Activated CD8-positive, alpha-beta T cell treated with anti-CD3 and anti-CD28 coated beads for 36 hours (primary cell): ENCODE measurements at regions not wholly inside any gene's neighbourhood (a gene's known extent, or its start where the extent isn't known, plus 50 kb on each side); places are given as distances from the start of the nearest gene placed in this dataset.

Source experiments
- ATAC-seq: fragments of 200-7000 bp; cut with Tn5 transposase; one replicate; pipeline ENCODE4 v1.10.0; 2021; ENCODE audit warnings: mild to moderate bottlenecking, moderate library complexity
- CTCF ChIA-PET: fragments of 350-600 bp; sonication (Branson Sonifier 250); formaldehyde crosslinking; loops from one replicate; lab custom pipeline; 2021; ENCODE audit warnings: antibody characterized with exemption; lab: Charles Lee
- POLR2A ChIA-PET: fragments of 350-600 bp; sonication (Branson Sonifier 250); formaldehyde crosslinking; loops from one replicate; lab custom pipeline; 2021; ENCODE audit warnings: antibody characterized with exemption; lab: Charles Lee
- DNase-seq: peaks from one replicate; pipeline ENCODE4 v3.0.0-alpha.2; 2020
- H3K27ac Mint-ChIP-seq: one replicate; pipeline ENCODE4 v1.8.0; 2021; ENCODE audit warnings: mild to moderate bottlenecking, mixed read lengths
- H3K27me3 Mint-ChIP-seq: one replicate; pipeline ENCODE4 v1.8.0; 2021; ENCODE audit warnings: mixed read lengths
- H3K36me3 Mint-ChIP-seq: one replicate; pipeline ENCODE4 v1.8.0; 2021; ENCODE audit warnings: low read depth, mixed read lengths
- H3K4me1 Mint-ChIP-seq: one replicate; pipeline ENCODE4 v1.8.0; 2021; ENCODE audit warnings: low read depth, mixed read lengths
- H3K4me3 Mint-ChIP-seq: one replicate; pipeline ENCODE4 v1.8.0; 2021; ENCODE audit warnings: mild to moderate bottlenecking, moderate library complexity, mixed read lengths
- H3K9me3 Mint-ChIP-seq: one replicate; pipeline ENCODE4 v1.8.0; 2021; ENCODE audit warnings: mixed read lengths
- intact Hi-C: fragments of 100-400 bp; cut with micrococcal nuclease; formaldehyde crosslinking; loops from one replicate; pipeline ENCODE4 v1.10.0; 2022
- TF ChIP-seq, protein P1 (sequence below): fragments of 200-600 bp; IDR thresholded peaks from one replicate; pipeline ENCODE4 v1.8.0; 2022; ENCODE audit warnings: antibody characterized with exemption, mild to moderate bottlenecking

DNA sequence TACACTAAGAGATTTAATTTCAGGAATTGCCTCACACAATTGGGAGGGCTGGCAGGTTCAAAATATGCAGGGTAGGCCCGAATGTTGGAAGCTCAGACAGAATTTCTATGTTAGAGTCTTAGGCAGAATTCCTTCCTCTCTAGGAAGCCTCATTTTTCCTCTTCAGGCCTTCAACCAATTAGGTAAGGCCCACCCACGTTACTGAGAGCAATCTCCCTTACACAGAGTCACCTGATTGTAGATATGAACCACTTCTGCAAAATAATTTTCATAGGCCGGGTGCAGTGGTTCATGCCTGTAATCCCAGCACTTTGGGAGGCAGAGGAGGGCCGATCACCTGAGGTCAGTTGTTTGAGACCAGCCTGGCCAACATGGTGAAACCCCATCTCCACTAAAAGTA is 50.2 kb upstream of the HIVEP1 start:
- Mint-ChIP-seq H3K4me3 (no peak overlapping the region), H3K9me3 (no peaks in the 10 kb centered on the region), H3K36me3 (no peaks in the 10 kb centered on the region), H3K4me1 (no peaks in the 10 kb centered on the region), H3K27me3 (no peaks in the 10 kb centered on the region), H3K27ac (no peak overlapping the region)
- ChIA-PET POLR2A (no interaction called here), CTCF (no interaction called here)
- ATAC-seq (no peak), DNase-seq (no peak)
- TF ChIP-seq, protein P1, sequence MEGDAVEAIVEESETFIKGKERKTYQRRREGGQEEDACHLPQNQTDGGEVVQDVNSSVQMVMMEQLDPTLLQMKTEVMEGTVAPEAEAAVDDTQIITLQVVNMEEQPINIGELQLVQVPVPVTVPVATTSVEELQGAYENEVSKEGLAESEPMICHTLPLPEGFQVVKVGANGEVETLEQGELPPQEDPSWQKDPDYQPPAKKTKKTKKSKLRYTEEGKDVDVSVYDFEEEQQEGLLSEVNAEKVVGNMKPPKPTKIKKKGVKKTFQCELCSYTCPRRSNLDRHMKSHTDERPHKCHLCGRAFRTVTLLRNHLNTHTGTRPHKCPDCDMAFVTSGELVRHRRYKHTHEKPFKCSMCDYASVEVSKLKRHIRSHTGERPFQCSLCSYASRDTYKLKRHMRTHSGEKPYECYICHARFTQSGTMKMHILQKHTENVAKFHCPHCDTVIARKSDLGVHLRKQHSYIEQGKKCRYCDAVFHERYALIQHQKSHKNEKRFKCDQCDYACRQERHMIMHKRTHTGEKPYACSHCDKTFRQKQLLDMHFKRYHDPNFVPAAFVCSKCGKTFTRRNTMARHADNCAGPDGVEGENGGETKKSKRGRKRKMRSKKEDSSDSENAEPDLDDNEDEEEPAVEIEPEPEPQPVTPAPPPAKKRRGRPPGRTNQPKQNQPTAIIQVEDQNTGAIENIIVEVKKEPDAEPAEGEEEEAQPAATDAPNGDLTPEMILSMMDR, result no peak
- intact Hi-C loops, result no loop called here

DNA sequence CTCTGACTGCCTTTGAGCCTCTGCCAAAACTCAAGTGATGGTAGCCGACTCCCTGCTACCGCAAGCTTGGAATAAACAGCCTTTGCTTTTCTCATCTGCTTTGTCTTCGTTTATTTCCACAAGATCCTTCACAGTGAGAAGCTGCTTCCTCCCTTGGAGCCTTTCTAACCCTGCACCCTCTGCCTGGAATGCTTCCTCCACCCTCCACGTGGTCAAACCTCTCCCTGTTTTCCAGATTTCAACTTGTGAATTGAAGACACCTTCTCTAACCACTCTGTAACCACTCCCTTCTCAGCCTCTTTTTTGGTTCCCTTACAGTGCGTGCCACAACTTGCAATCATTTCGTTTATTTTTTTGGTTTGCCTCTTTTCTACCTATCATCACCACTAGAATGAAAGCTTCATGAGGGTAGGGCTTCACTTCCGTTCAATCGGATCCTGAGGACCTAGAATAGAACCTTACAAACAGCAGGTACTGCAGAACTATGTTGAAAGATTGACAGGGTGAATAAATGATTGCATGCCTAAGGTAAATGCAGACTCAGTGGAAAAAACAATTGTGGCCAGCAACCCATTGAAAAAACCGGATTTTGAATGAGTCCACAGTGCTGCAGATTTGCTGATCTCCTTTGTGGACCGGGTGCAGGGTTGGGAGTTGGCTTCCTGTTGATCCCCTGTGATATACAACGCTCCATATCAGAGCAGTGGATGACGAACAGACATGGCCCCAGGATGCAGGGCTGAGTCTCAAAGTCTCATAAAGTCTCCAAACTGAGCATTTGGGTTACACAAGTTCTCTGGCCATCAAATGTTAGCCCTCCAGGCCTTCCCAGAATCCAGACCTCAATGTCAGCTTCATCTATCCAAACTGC is 51.0 kb upstream of the HIVEP1 start:
- ChIA-PET CTCF (interaction anchor here (1.3 kb wide), 1 partner anchor 14 kb away, joined by 3 read pairs; no protein-coding TSS in a partner anchor), POLR2A (no interaction called here)
- intact Hi-C loops, result no loop called here
- H3K4me3 Mint-ChIP-seq, result no peak overlapping the region
- no peaks in the 10 kb centered on the region for H3K27me3 Mint-ChIP-seq
- H3K27ac Mint-ChIP-seq, result no peak overlapping the region
- ATAC-seq (no peak), DNase-seq (no peak)
- TF ChIP-seq, protein P1, result no peak
- no peaks in the 10 kb centered on the region for H3K4me1 Mint-ChIP-seq
- peaks cover 4% of the 10 kb centered on the region for H3K9me3 Mint-ChIP-seq
- H3K36me3 Mint-ChIP-seq, result no peaks in the 10 kb centered on the region

DNA sequence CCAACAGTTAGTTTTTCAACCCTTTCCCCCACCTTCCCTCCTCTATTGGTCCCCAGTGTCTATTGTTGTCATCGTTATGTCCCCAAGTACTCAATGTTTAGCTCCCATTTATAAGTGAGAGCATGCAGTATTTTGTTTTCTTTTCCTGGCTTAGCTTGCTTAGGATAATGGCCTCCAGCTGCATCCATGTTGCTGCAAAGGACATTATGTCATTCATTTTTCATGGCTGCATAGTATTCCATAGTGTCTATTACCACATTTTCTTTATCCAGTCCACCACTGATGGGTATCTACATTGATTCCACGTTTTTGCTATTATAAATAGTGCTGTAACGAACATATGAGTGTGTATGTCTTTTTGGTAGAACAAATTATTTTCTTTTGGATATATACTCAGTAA is 55.3 kb upstream of the HIVEP1 start:
- H3K27me3 Mint-ChIP-seq, result no peaks in the 10 kb centered on the region
- ChIA-PET POLR2A (no interaction called here), CTCF (interaction anchor here (1.2 kb wide), 1 partner anchor 9 kb away, joined by 3 read pairs; no protein-coding TSS in a partner anchor)
- no peaks in the 10 kb centered on the region for H3K36me3 Mint-ChIP-seq
- TF ChIP-seq, protein P1, result no peak
- intact Hi-C loops, result no loop called here
- no peak overlapping the region for H3K27ac Mint-ChIP-seq
- H3K4me1 Mint-ChIP-seq, result no peaks in the 10 kb centered on the region
- H3K9me3 Mint-ChIP-seq, result peaks cover 4% of the 10 kb centered on the region
- no peak overlapping the region for H3K4me3 Mint-ChIP-seq
- ATAC-seq, result no peak
- no peak for DNase-seq

- Mint-ChIP-seq H3K4me1 (no peaks in the 10 kb centered on the region), H3K27ac (no peak overlapping the region), H3K27me3 (no peaks in the 10 kb centered on the region), H3K36me3 (no peaks in the 10 kb centered on the region), H3K4me3 (no peak overlapping the region), H3K9me3 (peaks cover 4% of the 10 kb centered on the region)
- ATAC-seq (no peak), DNase-seq (no peak)
- intact Hi-C loops, result no loop called here
- POLR2A ChIA-PET, result interaction anchor here (0.6 kb wide), 3 partner anchors 102 to 1204 kb away, joined by 3 to 6 read pairs (median 3); no protein-coding TSS in a partner anchor
- TF ChIP-seq, protein P1, result no peak
- CTCF ChIA-PET, result no interaction called here
These were observed 58.5 kb upstream of the HIVEP1 start for GRCh38 chr6:11953641-11954040.

DNA sequence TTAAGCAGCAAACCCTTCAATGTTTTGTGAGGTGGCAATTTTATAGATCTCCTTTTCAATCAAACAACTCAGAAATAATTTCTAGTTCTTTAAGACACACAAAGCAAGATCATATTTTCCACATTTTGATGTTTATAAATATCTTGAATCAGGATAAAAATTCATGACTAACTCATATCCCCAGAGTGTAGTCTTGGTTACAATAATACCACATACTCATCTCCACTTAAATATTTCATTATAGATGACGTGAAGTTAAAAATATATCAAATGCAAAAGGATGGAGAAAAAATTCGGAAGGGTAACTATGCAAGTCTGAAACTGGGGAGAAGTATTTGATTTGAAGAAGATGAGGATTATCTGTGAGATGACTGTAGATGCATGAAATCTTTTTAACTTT is 59.8 kb upstream of the HIVEP1 start:
- Mint-ChIP-seq H3K27ac (no peak overlapping the region), H3K4me3 (no peak overlapping the region), H3K4me1 (no peaks in the 10 kb centered on the region), H3K27me3 (no peaks in the 10 kb centered on the region), H3K9me3 (peaks cover 4% of the 10 kb centered on the region), H3K36me3 (no peaks in the 10 kb centered on the region)
- ChIA-PET CTCF (no interaction called here), POLR2A (no interaction called here)
- intact Hi-C loops, result no loop called here
- DNase-seq (no peak), ATAC-seq (no peak)
- TF ChIP-seq, protein P1, result no peak
